ENCODE measurements at regions not wholly inside any gene's neighbourhood (a gene's known extent, or its start where the extent isn't known, plus 50 kb on each side); places are given as distances from the start of the nearest gene placed in this dataset.

- no peaks in the 10 kb centered on the region for H3K36me3 ChIP-seq (ENCODE audit: control insufficient read depth in 2 of 2, insufficient read depth in 1 of 2, low read length in 2 of 2)
- TF ChIP-seq ZNF560 (tag by site-specific recombination; IDR thresholded peaks at IDR 0.05; ENCODE audit: borderline replicate concordance) (no peak), ZNF266 (tag by site-specific recombination; IDR thresholded peaks at IDR 0.05; ENCODE audit: low read depth) (no peak), ZBTB17 (tag by site-specific recombination; IDR thresholded peaks at IDR 0.05) (peak; percentile 2; the same call in 1 of the 2 replicates), ZNF280D (tag by site-specific recombination; IDR thresholded peaks at IDR 0.05) (no peak), ZNF169 (tag by site-specific recombination; IDR thresholded peaks at IDR 0.05) (no peak)
- no peaks in the 10 kb centered on the region for H3K4me1 ChIP-seq (ENCODE audit: control insufficient read depth, insufficient read depth, low read length)
- POLR2A ChIA-PET: no interaction called here
- peaks cover 3% of the 10 kb centered on the region; the same call in 1 of the 2 replicates for H3K9me3 ChIP-seq (ENCODE audit: control insufficient read depth, insufficient read depth, low read depth, low read length)
- no peak overlapping the region for H3K27ac ChIP-seq (ENCODE audit: extremely low read depth, low read depth, low read length)
- CTCF ChIA-PET: interaction anchor here (0.5 to 3.1 kb wide), 5 partner anchors 10 to 903 kb away, joined by 3 to 18 read pairs (median 4); no protein-coding TSS in a partner anchor
- no peak overlapping the region for H3K4me3 ChIP-seq (ENCODE audit: low read depth, low read length)
These were observed 204.6 kb downstream of the SEC14L1 start for GRCh38 chr17:77345260-77345910.

GRCh38 chr17:77346765-77347164 is 206.0 kb downstream of the SEC14L1 start:
- Histone ChIP-seq H3K36me3 (ENCODE audit: control insufficient read depth in 2 of 2, insufficient read depth in 1 of 2, low read length in 2 of 2) (no peaks in the 10 kb centered on the region), H3K4me1 (ENCODE audit: control insufficient read depth, insufficient read depth, low read length) (no peaks in the 10 kb centered on the region), H3K4me3 (ENCODE audit: low read depth, low read length) (no peak overlapping the region), H3K9me3 (ENCODE audit: control insufficient read depth, insufficient read depth, low read depth, low read length) (peaks cover 3% of the 10 kb centered on the region; the same call in 1 of the 2 replicates), H3K27ac (ENCODE audit: extremely low read depth, low read depth, low read length) (no peak overlapping the region)
- no peak for TF ChIP-seq ZNF704 (tag by site-specific recombination; IDR thresholded peaks at IDR 0.05)
- TF ChIP-seq ZNF549 (tag by site-specific recombination; IDR thresholded peaks at IDR 0.05): no peak
- no peak for TF ChIP-seq ZNF600 (tag by site-specific recombination; IDR thresholded peaks at IDR 0.05)
- no peak for TF ChIP-seq ZNF792 (tag by site-specific recombination; IDR thresholded peaks at IDR 0.05)
- TF ChIP-seq ZNF112 (tag by site-specific recombination; IDR thresholded peaks at IDR 0.05): no peak
- no peak for TF ChIP-seq PRDM4 (tag by site-specific recombination; IDR thresholded peaks at IDR 0.05)
- TF ChIP-seq ZBTB20 (tag by site-specific recombination; IDR thresholded peaks at IDR 0.05): no peak
- TF ChIP-seq PRDM10 (tag by site-specific recombination; IDR thresholded peaks at IDR 0.05): no peak
- no peak for TF ChIP-seq ZBTB44 (tag by site-specific recombination; IDR thresholded peaks at IDR 0.05)
- no peak for TF ChIP-seq ZNF791 (tag by site-specific recombination; IDR thresholded peaks at IDR 0.05)
- TF ChIP-seq ZNF544 (tag by site-specific recombination; IDR thresholded peaks at IDR 0.05): no peak
- TF ChIP-seq ZNF354C (tag by site-specific recombination; IDR thresholded peaks at IDR 0.05; ENCODE audit: borderline replicate concordance, low read depth): no peak
- no peak for TF ChIP-seq RBAK (tag by site-specific recombination; IDR thresholded peaks at IDR 0.05)
- CTCF ChIA-PET: interaction anchor here (0.7 to 3.1 kb wide), 6 partner anchors 15 to 259 kb away, joined by 3 to 18 read pairs (median 4); no protein-coding TSS in a partner anchor
- POLR2A ChIA-PET: no interaction called here
